ENCODE measurements at regions not wholly inside any gene's neighbourhood (a gene's known extent, or its start where the extent isn't known, plus 50 kb on each side); places are given as distances from the start of the nearest gene placed in this dataset.

DNA sequence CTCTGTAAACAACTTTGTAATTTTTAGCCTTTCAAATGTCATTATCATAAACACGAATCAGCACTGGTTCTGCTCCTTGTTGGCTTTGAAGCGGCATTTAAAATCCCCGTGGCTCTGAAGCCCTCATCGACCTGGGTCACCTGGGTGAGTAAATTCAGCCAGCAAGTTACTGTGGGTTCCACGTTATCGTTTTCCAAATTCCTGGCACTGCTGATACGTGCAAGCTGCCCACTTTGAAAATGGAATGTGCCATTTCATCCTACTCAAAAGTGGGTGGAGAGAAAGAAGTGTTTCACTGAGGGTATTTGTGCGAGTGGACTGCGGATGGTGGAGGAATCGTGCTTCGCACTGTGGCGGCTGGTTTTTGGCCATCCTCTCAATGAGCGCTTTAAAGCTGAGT lies 281.7 kb downstream of the KLF6 start:
- TF ChIP-seq, protein P1, sequence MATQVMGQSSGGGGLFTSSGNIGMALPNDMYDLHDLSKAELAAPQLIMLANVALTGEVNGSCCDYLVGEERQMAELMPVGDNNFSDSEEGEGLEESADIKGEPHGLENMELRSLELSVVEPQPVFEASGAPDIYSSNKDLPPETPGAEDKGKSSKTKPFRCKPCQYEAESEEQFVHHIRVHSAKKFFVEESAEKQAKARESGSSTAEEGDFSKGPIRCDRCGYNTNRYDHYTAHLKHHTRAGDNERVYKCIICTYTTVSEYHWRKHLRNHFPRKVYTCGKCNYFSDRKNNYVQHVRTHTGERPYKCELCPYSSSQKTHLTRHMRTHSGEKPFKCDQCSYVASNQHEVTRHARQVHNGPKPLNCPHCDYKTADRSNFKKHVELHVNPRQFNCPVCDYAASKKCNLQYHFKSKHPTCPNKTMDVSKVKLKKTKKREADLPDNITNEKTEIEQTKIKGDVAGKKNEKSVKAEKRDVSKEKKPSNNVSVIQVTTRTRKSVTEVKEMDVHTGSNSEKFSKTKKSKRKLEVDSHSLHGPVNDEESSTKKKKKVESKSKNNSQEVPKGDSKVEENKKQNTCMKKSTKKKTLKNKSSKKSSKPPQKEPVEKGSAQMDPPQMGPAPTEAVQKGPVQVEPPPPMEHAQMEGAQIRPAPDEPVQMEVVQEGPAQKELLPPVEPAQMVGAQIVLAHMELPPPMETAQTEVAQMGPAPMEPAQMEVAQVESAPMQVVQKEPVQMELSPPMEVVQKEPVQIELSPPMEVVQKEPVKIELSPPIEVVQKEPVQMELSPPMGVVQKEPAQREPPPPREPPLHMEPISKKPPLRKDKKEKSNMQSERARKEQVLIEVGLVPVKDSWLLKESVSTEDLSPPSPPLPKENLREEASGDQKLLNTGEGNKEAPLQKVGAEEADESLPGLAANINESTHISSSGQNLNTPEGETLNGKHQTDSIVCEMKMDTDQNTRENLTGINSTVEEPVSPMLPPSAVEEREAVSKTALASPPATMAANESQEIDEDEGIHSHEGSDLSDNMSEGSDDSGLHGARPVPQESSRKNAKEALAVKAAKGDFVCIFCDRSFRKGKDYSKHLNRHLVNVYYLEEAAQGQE (IDR thresholded peaks at IDR 0.05; ENCODE audit: insufficient read depth in 1 of 2, low read depth in 2 of 2, low read length in 2 of 2), result no peak
- TF ChIP-seq FOXP2 (optimal IDR thresholded peaks at IDR 0.05; ENCODE audit: borderline replicate concordance, extremely low read depth, extremely low read length, insufficient read depth), result no peak

DNA sequence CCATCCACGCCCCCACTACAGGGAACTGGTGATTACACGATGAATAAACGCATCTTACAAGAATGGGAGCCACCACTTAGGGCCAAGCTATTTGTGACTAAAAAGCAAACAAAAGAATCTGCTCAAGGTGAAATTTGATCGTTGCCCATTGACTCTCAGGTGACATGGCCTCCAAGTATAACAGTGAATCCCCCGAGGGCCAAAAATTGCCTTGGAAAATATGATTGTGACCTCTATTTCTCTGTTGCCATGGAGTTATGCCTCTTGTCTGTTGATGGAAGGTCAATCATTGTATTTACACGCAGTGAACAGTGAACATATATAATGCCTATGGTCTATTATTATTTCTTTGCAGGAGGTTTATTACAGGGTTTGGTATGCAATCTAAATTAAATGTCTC lies 282.3 kb downstream of the KLF6 start:
- TF ChIP-seq FOXP2 (optimal IDR thresholded peaks at IDR 0.05; ENCODE audit: borderline replicate concordance, extremely low read depth, extremely low read length, insufficient read depth) (no peak), POLR2AphosphoS5 (IDR thresholded peaks at IDR 0.05; ENCODE audit: low read depth, low read length) (no peak), SIN3A (IDR thresholded peaks at IDR 0.05; ENCODE audit: borderline replicate concordance, insufficient read depth, low read length) (no peak), TAF1 (IDR thresholded peaks at IDR 0.05; ENCODE audit: borderline replicate concordance, insufficient read depth, low read length) (no peak)
- TF ChIP-seq, protein P1 (IDR thresholded peaks at IDR 0.05; ENCODE audit: insufficient read depth in 1 of 2, low read depth in 2 of 2, low read length in 2 of 2), result no peak

DNA sequence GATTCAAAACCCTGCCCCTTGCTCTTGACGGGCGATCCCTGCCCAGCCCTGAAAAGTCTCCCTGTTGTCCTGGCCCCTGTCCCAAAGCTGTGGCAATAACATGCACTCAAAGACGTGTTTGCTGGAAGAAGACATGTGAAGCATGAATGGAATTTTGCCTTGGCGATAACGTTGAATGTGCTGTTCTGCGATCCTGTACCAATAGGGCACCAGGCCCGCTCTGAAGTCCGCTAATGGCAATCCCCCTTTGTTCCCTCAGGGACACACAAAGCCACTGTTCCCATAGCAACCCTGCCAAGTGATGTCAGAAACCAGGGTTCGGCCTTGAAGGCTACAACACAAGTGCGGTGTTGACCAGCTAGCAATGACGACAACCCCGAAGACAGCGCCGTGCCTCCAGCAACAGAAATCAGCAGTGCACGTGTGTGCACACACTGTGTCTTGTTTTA lies 284.6 kb downstream of the KLF6 start:
- TF ChIP-seq TAF1 (IDR thresholded peaks at IDR 0.05; ENCODE audit: borderline replicate concordance, insufficient read depth, low read length) (no peak), POLR2AphosphoS5 (IDR thresholded peaks at IDR 0.05; ENCODE audit: low read depth, low read length) (no peak), FOXP2 (optimal IDR thresholded peaks at IDR 0.05; ENCODE audit: borderline replicate concordance, extremely low read depth, extremely low read length, insufficient read depth) (no peak), SIN3A (IDR thresholded peaks at IDR 0.05; ENCODE audit: borderline replicate concordance, insufficient read depth, low read length) (no peak)
- TF ChIP-seq, protein P1 (IDR thresholded peaks at IDR 0.05; ENCODE audit: insufficient read depth in 1 of 2, low read depth in 2 of 2, low read length in 2 of 2), result no peak

DNA sequence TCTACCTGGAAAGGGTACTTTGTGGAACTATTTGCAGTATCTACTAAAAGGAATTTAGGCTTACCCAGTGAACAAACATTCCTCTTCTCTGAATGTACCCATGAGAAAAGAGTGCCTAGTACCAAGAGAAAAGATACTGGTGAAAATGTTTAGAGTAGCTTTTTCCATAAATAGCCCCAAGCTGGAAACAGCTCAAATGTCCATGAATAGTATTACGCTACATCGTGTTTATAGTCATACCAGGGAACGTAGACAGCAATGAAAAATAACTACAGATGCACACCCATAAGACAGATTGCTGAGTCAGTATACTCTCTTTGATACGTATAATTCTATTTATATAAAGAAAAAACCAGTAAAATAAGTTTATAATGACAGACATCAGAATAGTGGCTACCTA lies 285.9 kb downstream of the KLF6 start:
- TF ChIP-seq FOXP2 (optimal IDR thresholded peaks at IDR 0.05; ENCODE audit: borderline replicate concordance, extremely low read depth, extremely low read length, insufficient read depth) (no peak), SIN3A (IDR thresholded peaks at IDR 0.05; ENCODE audit: borderline replicate concordance, insufficient read depth, low read length) (no peak), TAF1 (IDR thresholded peaks at IDR 0.05; ENCODE audit: borderline replicate concordance, insufficient read depth, low read length) (no peak), POLR2AphosphoS5 (IDR thresholded peaks at IDR 0.05; ENCODE audit: low read depth, low read length) (no peak)
- TF ChIP-seq, protein P1 (IDR thresholded peaks at IDR 0.05; ENCODE audit: insufficient read depth in 1 of 2, low read depth in 2 of 2, low read length in 2 of 2), result no peak

DNA sequence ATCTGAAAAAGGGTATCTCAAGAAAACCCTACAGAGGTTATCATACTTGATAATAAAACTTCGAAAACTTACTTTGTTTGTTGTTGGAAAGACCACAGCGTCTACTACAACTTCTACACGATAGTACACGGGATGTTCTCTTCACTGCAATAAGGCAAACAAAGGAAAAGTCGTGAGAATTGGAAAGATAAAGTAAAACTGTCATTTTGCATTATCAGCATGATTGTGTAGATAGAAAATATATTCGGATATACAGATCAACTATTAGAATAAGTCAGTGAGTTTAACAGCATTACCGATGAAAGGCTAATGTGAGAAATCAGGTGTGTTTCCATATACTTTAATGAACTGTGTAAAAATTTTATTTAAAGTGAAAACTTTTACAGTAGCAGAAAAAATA lies 287.4 kb downstream of the KLF6 start:
- TF ChIP-seq, protein P1 (IDR thresholded peaks at IDR 0.05; ENCODE audit: insufficient read depth in 1 of 2, low read depth in 2 of 2, low read length in 2 of 2), result no peak
- no peak for TF ChIP-seq SIN3A (IDR thresholded peaks at IDR 0.05; ENCODE audit: borderline replicate concordance, insufficient read depth, low read length)
- no peak for TF ChIP-seq TAF1 (IDR thresholded peaks at IDR 0.05; ENCODE audit: borderline replicate concordance, insufficient read depth, low read length)
